ENCODE measurements at regions not wholly inside any gene's neighbourhood (a gene's known extent, or its start where the extent isn't known, plus 50 kb on each side); places are given as distances from the start of the nearest gene placed in this dataset.

- Mint-ChIP-seq H3K27me3 (no peaks in the 10 kb centered on the region), H3K9me3 (peaks cover 2% of the 10 kb centered on the region), H3K36me3 (ENCODE audit: low read depth) (no peaks in the 10 kb centered on the region), H3K4me3 (no peak overlapping the region), H3K4me1 (ENCODE audit: low read depth) (no peaks in the 10 kb centered on the region), H3K27ac (no peak overlapping the region)
- no peak for DNase-seq
Measured at GRCh38 chr18:65347446-65347845, 403.4 kb upstream of the CDH7 start.

DNA sequence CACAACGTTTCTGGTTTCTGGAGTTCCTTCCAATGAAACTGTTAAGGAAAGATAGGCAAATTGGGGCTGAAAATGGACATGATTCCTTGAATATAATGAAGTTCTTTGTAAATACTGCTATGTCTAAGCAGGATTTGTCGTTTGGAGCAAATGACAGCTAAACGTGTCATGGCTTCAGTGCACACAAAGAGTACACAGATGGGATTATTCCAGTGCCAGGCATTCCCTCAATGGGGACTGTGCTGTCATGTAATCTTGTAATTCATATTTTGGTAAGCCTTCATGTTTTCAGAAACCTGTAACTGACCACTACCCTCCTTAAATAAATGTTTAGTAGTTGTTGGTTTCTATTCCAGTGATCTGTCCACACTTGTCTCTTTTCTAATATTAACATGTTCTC is 404.7 kb upstream of the CDH7 start:
- no peak for DNase-seq
- H3K27me3 Mint-ChIP-seq: no peaks in the 10 kb centered on the region
- no peak overlapping the region for H3K27ac Mint-ChIP-seq
- peaks cover 7% of the 10 kb centered on the region for H3K9me3 Mint-ChIP-seq
- no peak overlapping the region for H3K4me3 Mint-ChIP-seq
- H3K4me1 Mint-ChIP-seq (ENCODE audit: low read depth): no peaks in the 10 kb centered on the region
- H3K36me3 Mint-ChIP-seq (ENCODE audit: low read depth): no peaks in the 10 kb centered on the region

GRCh38 chr18:65343571-65343970 is 407.2 kb upstream of the CDH7 start:
- DNase-seq: no peak
- Mint-ChIP-seq H3K9me3 (peaks cover 12% of the 10 kb centered on the region), H3K27ac (no peak overlapping the region), H3K4me3 (no peak overlapping the region), H3K36me3 (ENCODE audit: low read depth) (no peaks in the 10 kb centered on the region), H3K27me3 (no peaks in the 10 kb centered on the region), H3K4me1 (ENCODE audit: low read depth) (no peaks in the 10 kb centered on the region)

GRCh38 chr18:65336411-65336810 is 414.4 kb upstream of the CDH7 start:
- Mint-ChIP-seq H3K9me3 (peaks cover 23% of the 10 kb centered on the region), H3K27ac (no peak overlapping the region), H3K27me3 (no peaks in the 10 kb centered on the region), H3K4me1 (ENCODE audit: low read depth) (no peaks in the 10 kb centered on the region), H3K4me3 (no peak overlapping the region), H3K36me3 (ENCODE audit: low read depth) (no peaks in the 10 kb centered on the region)
- no peak for DNase-seq

GRCh38 chr18:65329010-65329409 is 421.8 kb upstream of the CDH7 start:
- DNase-seq: no peak
- no peak overlapping the region for H3K4me3 Mint-ChIP-seq
- H3K27me3 Mint-ChIP-seq: no peaks in the 10 kb centered on the region
- H3K27ac Mint-ChIP-seq: no peak overlapping the region
- peaks cover 31% of the 10 kb centered on the region for H3K9me3 Mint-ChIP-seq
- no peaks in the 10 kb centered on the region for H3K4me1 Mint-ChIP-seq (ENCODE audit: low read depth)
- no peaks in the 10 kb centered on the region for H3K36me3 Mint-ChIP-seq (ENCODE audit: low read depth)

DNA sequence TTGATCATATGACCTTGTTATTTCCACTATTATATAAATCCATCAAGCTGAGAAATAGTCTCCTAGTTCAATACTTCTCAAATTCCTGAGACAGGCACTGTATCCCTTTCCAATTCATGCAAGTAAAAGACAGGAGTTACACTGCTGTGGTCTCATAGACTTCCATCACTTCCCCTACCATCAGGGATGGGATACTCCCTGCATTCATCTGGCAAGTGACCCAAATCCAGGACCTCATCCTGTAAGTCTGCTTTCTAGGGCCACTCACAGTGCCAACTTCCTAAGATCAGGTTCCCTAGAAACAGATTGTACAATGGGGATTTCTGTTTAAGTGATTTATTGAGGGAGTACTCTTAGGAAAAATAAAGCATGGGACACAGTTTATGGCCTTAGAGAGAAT is 424.0 kb upstream of the CDH7 start:
- Mint-ChIP-seq H3K27me3 (no peaks in the 10 kb centered on the region), H3K27ac (no peak overlapping the region), H3K36me3 (ENCODE audit: low read depth) (no peaks in the 10 kb centered on the region), H3K9me3 (peaks cover 19% of the 10 kb centered on the region), H3K4me3 (no peak overlapping the region), H3K4me1 (ENCODE audit: low read depth) (no peaks in the 10 kb centered on the region)
- no peak for DNase-seq

- Mint-ChIP-seq H3K9me3 (peaks cover 20% of the 10 kb centered on the region), H3K36me3 (ENCODE audit: low read depth) (no peaks in the 10 kb centered on the region), H3K27ac (no peak overlapping the region), H3K27me3 (no peaks in the 10 kb centered on the region), H3K4me3 (no peak overlapping the region), H3K4me1 (ENCODE audit: low read depth) (no peaks in the 10 kb centered on the region)
- DNase-seq: no peak
Measured at GRCh38 chr18:65322895-65323294, 427.9 kb upstream of the CDH7 start.

- Mint-ChIP-seq H3K4me1 (ENCODE audit: low read depth) (no peaks in the 10 kb centered on the region), H3K27me3 (no peaks in the 10 kb centered on the region), H3K4me3 (no peak overlapping the region), H3K9me3 (peaks cover 11% of the 10 kb centered on the region), H3K36me3 (ENCODE audit: low read depth) (no peaks in the 10 kb centered on the region), H3K27ac (no peak overlapping the region)
- DNase-seq: no peak
Measured at GRCh38 chr18:65298422-65298821, 452.4 kb upstream of the CDH7 start.

DNA sequence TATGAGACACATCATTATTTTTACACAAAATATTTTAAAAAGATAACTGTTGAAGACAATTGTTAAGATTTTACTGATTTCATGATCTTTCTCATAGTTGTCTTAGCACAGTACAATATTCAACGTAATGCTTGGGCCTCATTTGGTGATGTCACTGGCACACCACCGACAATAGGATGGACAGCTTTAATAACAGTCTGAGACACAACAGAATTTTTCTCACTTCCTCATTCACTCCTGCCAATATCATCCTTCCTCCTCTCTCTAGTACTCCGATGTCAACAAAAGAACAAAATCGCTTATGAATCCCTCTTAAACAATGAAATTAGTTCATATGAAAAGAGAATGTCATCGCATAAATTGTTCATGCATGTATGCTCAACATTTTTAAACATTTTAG is 461.9 kb upstream of the CDH7 start:
- no peak overlapping the region for H3K27ac Mint-ChIP-seq
- peaks cover 6% of the 10 kb centered on the region for H3K9me3 Mint-ChIP-seq
- no peaks in the 10 kb centered on the region for H3K4me1 Mint-ChIP-seq (ENCODE audit: low read depth)
- no peaks in the 10 kb centered on the region for H3K36me3 Mint-ChIP-seq (ENCODE audit: low read depth)
- DNase-seq: no peak
- no peak overlapping the region for H3K4me3 Mint-ChIP-seq
- no peaks in the 10 kb centered on the region for H3K27me3 Mint-ChIP-seq

- DNase-seq: no peak
- no peaks in the 10 kb centered on the region for H3K4me1 Mint-ChIP-seq (ENCODE audit: low read depth)
- H3K36me3 Mint-ChIP-seq (ENCODE audit: low read depth): no peaks in the 10 kb centered on the region
- H3K9me3 Mint-ChIP-seq: peaks cover 6% of the 10 kb centered on the region
- no peak overlapping the region for H3K4me3 Mint-ChIP-seq
- H3K27me3 Mint-ChIP-seq: no peaks in the 10 kb centered on the region
- no peak overlapping the region for H3K27ac Mint-ChIP-seq
Measured at GRCh38 chr18:65287652-65288051, 463.2 kb upstream of the CDH7 start.

DNA sequence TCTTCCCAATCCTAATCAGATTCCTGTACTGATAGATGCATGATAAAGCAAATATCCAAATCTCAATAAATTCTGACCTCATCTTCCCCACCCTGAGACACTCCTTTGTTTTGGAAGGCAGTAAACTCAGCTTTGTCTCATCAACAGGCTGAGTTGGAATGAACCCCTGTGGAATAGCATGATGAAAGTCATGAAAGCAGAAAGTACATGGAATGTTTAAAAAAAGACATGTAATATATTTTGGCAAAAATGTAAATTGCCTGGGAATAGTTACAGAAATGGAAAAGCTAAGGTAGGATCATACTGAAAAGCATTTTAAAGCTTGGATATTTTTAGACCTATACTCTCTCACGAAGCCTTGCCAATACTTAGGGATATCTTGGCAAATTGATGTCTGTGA is 468.7 kb upstream of the CDH7 start:
- Mint-ChIP-seq H3K27ac (no peak overlapping the region), H3K4me3 (no peak overlapping the region), H3K27me3 (no peaks in the 10 kb centered on the region), H3K36me3 (ENCODE audit: low read depth) (no peaks in the 10 kb centered on the region), H3K9me3 (peaks cover 17% of the 10 kb centered on the region), H3K4me1 (ENCODE audit: low read depth) (no peaks in the 10 kb centered on the region)
- no peak for DNase-seq

- no peaks in the 10 kb centered on the region for H3K27me3 Mint-ChIP-seq
- no peak overlapping the region for H3K4me3 Mint-ChIP-seq
- no peak overlapping the region for H3K27ac Mint-ChIP-seq
- DNase-seq: no peak
- H3K4me1 Mint-ChIP-seq (ENCODE audit: low read depth): no peaks in the 10 kb centered on the region
- H3K9me3 Mint-ChIP-seq: peaks cover 23% of the 10 kb centered on the region
- H3K36me3 Mint-ChIP-seq (ENCODE audit: low read depth): no peaks in the 10 kb centered on the region
Measured at GRCh38 chr18:65279668-65280305, 471.0 kb upstream of the CDH7 start.

GRCh38 chr18:65278939-65279667 is 471.7 kb upstream of the CDH7 start:
- no peak for DNase-seq
- Mint-ChIP-seq H3K36me3 (ENCODE audit: low read depth) (no peaks in the 10 kb centered on the region), H3K27ac (no peak overlapping the region), H3K4me1 (ENCODE audit: low read depth) (no peaks in the 10 kb centered on the region), H3K4me3 (no peak overlapping the region), H3K27me3 (no peaks in the 10 kb centered on the region), H3K9me3 (peaks cover 20% of the 10 kb centered on the region)

GRCh38 chr18:65269375-65269774 is 481.4 kb upstream of the CDH7 start:
- Mint-ChIP-seq H3K4me1 (ENCODE audit: low read depth) (no peaks in the 10 kb centered on the region), H3K27me3 (no peaks in the 10 kb centered on the region), H3K36me3 (ENCODE audit: low read depth) (no peaks in the 10 kb centered on the region), H3K9me3 (peaks cover 12% of the 10 kb centered on the region), H3K4me3 (no peak overlapping the region), H3K27ac (no peak overlapping the region)
- no peak for DNase-seq

- no peak for DNase-seq
- Mint-ChIP-seq H3K4me3 (no peak overlapping the region), H3K4me1 (ENCODE audit: low read depth) (no peaks in the 10 kb centered on the region), H3K36me3 (ENCODE audit: low read depth) (no peaks in the 10 kb centered on the region), H3K27ac (no peak overlapping the region), H3K9me3 (peaks cover 7% of the 10 kb centered on the region), H3K27me3 (no peaks in the 10 kb centered on the region)
Measured at GRCh38 chr18:65265761-65266160, 485.1 kb upstream of the CDH7 start.
